HG02938 (cell line): ENCODE measurements at regions not wholly inside any gene's neighbourhood (a gene's known extent, or its start where the extent isn't known, plus 50 kb on each side); places are given as distances from the start of the nearest gene placed in this dataset.

Source experiments
- ATAC-seq: cut with Tn5 transposase; IDR thresholded peaks from one replicate; pipeline ENCODE4 v1.9.1; 2021; ENCODE audit warnings: mild to moderate bottlenecking, moderate library complexity; ENCODE audit not compliant: unreplicated experiment

DNA sequence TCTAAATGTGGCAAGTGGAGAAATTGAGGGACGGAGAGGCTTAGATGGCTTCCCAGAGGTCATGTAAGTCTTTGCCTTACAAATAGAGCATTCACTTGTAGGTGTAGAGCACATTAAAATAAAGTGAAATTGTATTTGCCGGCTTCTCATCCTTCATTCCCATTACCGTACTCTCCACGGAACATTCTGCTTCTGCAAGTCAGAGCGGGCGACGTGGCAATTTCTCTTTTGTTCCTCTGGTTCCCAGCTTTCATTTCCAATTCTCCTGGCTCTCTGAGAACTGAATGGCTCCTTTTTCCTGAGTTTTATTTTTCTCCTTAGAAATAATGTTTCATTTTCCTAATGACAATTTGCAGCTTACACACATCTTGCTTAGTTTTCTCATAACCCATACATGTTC lies 51.3 kb upstream of the PFKP start:
- ATAC-seq, result no peak

DNA sequence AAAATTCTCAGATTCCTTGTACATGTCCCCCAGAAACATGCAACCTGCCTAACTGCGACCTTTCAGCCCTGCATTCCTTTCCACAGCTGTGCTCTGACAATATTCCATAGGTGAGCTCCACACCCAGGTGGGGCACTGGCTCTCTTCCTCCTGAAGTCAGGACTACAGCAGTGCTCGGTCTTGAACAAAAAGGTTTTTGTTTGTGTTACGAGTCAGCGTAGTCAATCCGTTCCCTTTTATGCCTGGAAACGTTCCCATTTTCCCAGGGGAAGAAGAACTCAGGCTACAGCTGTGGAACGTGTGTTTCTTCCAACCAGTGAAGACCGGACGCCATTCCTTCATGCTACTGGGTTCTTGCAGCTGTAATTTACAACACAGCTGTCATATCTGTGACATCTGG lies 52.4 kb upstream of the PFKP start:
- no peak for ATAC-seq

- ATAC-seq, result no peak
Observed at GRCh38 chr10:3012223-3012622, 55.1 kb upstream of the PFKP start.

DNA sequence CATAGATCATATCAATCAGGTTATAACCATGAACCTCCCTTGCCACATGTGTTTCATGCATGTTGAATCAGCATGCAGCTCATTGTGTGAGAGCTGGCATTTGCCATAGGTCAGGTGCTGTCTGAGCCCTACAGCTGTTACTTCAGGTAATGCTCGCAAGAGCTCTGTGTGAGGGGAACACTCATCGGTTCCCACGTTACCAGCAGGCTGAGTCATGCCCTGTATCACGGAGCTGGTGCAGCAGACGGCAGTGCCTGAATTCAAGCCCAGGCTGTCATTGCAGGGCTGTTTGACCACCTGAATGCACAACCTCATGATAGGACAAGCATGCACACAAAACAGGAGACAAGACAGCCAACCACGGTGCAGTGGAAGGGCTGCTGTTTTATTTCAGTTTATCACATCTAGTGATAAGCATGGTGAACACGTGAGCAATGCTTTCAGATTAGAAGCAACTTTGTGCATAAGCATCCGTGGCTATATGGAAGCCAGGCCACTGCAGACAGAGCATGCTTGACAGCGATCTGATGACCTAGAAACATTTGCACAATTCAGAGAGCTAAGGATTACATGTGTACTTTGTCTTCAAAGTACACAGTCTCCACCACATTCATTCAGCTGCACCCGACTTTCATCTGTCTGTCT lies 56.4 kb upstream of the PFKP start:
- ATAC-seq, result no peak

DNA sequence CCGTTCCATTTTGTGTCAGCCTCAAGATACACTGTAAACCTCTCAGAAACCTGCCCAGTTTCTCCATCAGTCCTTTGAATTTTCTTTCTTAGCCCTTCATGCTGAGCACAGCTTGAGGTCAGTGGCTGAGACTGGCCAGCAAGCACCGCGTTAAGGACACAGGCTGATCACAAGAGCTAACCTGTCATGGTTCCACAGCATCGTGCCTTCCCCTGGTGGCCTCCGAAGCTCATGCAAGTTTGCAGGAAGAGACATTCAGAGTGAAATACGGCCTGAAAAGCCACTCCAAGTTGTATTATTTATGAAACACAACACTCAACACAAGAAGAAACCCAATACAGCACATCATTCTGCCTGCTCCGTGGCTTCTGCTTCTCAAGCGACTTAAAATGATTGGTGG lies 57.0 kb upstream of the PFKP start:
- no peak for ATAC-seq

DNA sequence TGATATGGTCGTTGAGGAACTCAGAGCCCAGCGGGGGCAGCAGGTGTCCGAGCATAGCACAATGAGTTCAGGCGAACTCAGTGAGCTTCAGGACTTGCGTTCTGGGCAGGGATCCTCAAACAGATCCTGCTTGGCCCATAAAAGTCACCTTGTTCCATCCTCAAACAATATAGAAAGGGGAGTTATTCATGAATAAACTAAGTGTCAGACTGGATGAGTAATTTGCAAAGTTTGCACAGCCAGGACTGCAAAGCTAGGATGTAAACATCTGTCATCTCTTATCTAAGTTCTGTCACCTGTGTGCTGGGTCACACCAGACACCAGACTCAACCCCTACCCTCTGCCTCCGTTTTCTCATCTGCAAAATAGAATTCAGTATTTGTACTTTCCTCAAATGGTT lies 58.0 kb upstream of the PFKP start:
- ATAC-seq, result no peak

DNA sequence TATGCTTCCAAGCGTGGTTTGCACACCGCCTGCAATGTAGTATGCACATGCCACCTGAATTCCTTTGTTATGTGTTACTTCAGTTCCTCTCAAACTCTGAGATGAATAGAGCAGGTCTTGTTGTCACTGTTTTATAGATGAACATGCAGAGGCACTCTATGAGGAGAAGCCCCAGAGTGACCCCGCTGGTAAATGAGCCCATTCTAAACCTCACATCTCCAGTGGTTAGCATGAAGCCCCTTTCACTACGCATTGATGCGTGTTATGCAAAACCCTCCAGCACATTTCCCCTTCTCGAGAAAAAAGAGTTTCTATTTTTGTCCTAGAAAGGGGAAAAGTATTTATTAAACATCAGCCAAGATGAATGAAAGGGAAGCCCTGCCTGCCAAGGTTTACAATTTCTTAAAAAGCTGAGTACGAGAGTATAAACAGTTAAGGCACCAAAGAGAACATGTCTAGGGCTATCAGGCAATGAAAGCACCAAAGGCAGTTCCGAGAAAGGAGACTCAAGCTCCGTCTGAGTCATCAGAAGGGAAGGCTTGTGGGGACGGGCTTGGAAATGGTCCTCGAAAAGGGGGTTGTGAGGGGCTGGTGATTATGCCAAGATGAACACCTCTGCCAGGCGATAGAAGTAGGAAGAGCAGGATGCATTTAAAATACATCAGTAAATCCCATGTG lies 58.7 kb upstream of the PFKP start:
- no peak for ATAC-seq

DNA sequence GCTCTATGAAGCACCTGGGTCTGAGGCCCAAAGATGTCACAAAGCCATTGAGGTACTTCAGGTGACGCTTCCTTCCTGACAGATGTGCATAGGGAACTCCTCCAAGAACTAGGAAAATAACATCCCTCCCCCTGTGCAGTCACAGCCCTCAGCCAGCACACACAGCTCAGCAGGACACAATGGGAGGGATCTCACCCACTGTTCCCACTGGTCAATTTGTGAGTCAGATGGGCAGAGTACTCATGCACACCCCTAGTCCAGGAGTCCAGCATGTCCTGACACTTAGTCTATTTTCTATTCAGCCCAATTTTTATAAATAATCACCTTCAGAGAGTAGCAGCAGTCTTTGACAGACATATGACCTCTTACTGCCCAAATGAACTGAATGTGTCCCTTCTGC lies 60.7 kb upstream of the PFKP start:
- no peak for ATAC-seq

- ATAC-seq, result no peak
Observed at GRCh38 chr10:3006093-3006492, 61.3 kb upstream of the PFKP start.

DNA sequence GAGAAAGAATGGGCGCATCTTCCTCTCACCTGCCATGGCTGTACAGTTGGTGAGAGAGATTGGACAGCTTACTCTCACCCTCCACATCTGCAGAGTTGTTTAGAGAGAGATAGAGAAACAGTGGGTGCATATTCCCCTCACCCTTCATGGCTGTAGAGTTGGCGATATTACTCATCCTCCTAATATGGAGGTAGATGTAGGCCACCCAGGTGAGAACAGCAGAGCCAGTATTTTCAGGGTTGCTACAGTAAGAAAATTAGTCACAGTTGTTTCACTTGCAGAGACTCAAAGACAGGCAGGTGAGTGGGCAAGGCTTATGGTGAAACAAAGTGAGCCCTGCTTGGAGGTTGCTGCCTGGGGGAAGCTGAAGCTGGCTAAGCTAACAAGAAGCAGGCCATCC lies 65.0 kb upstream of the PFKP start:
- ATAC-seq, result no peak

GRCh38 chr10:3000048-3000447 lies 67.3 kb upstream of the PFKP start:
- no peak for ATAC-seq

DNA sequence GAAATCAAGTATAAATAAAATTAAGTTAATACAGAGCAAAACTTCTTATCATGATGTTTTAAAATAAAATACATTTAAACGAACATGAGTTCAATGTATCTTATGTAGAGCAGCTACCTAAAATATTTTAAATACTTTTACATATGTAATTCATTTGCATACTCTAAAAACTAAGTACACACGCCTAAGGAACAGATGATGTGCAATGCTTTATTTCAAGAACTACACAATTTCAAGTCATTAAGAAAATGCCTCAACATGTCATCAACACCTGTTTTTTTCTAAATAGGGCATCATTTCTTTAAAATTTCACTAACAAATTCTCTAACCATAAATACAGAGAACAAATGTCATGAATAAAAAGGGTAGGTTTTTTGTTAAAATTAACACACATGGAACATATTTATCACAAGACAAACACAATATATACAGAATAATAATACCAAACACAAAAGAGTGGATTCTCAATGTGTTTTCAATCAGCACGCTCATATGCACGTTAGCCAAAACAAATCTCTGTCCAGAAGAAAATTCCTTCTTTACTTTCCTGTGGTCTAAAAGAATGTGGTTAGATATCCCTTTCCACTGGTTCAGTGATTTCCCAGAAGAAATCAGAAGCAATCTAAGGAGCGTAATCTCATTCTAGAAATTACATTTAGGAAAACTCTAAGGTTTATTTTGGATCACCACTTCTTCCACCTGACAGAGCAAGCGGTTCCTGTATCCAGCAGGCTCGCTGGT lies 73.0 kb upstream of the PFKP start:
- ATAC-seq, result no peak

GRCh38 chr10:2993636-2994035 lies 73.7 kb upstream of the PFKP start:
- ATAC-seq, result no peak

- ATAC-seq, result no peak
Observed at GRCh38 chr10:2992401-2993198, 74.7 kb upstream of the PFKP start.

DNA sequence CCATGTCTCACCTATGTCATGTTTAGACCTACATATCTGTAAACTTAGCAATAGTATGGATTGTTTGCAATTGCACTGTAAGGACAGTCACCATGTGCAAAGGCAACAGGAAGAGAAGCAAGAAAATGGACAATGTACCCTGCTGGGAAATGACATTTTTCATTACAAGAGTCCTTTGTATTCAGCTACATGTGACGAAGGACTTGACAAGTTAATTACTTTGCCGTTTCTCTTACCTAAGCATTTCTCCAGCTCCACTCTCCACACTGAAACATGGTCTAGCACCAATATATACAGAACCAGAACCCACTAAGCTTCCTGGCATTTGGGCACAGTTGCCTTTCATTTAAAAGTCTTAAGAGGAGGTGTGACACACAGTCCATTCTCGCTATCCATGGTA lies 76.6 kb upstream of the PFKP start:
- ATAC-seq, result no peak

DNA sequence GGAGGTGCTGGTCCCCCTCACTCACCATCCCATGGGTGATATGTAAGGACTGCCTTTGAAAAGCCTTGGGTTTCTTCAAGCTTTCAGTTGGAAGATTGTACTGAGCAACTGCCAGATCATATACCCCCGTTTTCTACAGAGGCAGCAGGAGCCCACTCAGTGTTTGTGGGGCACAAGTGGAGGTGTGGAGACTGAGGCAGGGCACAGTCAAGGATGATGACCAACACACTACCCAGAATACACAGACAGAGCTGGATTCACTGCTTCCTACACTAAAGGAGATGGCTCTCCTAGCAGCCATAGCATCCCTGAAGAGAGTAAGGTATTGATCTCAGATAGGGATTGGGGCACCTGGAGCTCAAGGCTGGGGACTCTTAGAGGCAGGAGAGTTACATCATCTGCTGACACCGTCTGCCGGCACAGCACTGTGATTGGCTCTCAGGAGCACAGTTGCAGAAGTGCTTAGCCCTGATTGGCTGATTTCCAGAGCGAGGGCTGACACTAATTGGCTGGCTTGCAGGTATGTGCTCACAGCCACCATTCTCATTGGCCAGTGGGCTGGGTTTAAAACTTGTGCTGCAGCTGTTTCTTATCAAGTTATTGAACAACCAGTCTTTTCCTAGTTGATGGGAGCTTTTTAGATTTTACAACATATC lies 77.9 kb upstream of the PFKP start:
- ATAC-seq, result no peak

DNA sequence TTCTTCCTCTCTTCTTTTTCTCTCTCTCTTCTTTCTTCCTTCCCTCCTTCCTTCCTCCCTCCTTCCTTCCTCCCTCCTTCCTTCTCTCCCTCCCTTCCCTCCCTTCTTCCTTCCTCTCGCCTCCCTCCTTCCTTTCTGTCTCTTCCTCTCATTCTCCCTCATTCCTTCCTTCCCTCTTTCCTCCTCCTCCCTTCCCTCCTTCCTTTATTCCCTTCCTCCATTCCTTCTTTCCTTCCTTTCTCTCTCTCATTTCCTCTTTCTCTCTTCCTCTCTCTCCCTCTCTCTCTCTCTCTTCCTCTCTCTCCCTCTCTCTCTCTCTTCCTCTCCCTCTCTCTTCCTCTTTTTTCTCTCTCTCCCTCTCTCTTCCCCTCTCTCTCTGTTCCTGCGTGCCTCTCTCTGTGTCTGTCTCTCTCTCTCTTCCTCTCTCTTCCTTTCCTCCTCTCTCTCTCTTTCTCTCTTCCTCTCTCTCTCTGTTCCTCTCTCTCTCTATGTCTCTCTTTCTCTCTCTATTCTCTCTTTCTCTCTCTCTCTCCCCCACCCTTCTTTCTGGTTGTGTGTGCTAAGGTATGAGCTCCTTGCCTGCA lies 80.1 kb upstream of the PFKP start:
- no peak for ATAC-seq

- ATAC-seq, result no peak
Observed at GRCh38 chr10:2986391-2986801, 81.0 kb upstream of the PFKP start.

- ATAC-seq, result no peak
Observed at GRCh38 chr10:2985729-2986232, 81.6 kb upstream of the PFKP start.

DNA sequence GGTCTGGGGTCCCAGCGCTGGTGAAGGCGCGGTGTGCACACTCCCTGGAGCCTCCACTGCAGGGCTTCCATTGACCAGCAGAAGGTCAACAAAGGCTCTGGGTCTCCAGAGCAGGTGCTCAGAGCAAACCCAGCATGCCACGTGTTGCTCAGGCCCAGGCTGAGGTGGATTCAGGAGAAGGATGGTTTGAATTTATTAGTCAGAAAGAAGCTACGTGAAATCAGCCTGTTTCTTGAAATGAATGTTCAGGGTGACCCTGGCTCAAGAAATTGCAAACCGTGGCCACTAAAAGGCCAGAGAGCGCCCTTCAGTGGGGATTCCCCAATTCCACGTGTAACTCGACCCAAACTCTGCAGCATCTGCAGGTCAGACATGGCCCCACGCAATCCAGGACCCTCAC lies 82.7 kb upstream of the PFKP start:
- ATAC-seq, result peak; percentile 56
